IPS DF 6.9 (cell line): ENCODE measurements at regions not wholly inside any gene's neighbourhood (a gene's known extent, or its start where the extent isn't known, plus 50 kb on each side); places are given as distances from the start of the nearest gene placed in this dataset.

Source experiments
- DNase-seq: peaks from one replicate; pipeline ENCODE4 v3.0.0-alpha.2; 2013; ENCODE audit warnings: low read depth, low spot score
- H3K27ac ChIP-seq: one replicate; pipeline ENCODE4 v1.5.1; 2013; ENCODE audit warnings: low read length, control low read depth
- H3K27me3 ChIP-seq: 2 replicates; pipeline ENCODE4 v1.6.1; 2013; ENCODE audit warnings: mild to moderate bottlenecking, low read length; ENCODE audit not compliant: control insufficient read depth, insufficient read depth
- H3K36me3 ChIP-seq: 2 replicates; pipeline ENCODE4 v1.6.1; 2013; ENCODE audit warnings: low read length; ENCODE audit not compliant: control insufficient read depth, insufficient read depth
- H3K4me1 ChIP-seq: 2 replicates; pipeline ENCODE4 v1.6.1; 2013; ENCODE audit warnings: low read length; ENCODE audit not compliant: control insufficient read depth, insufficient read depth
- H3K4me3 ChIP-seq: 2 replicates; pipeline ENCODE4 v1.5.1; 2013; ENCODE audit warnings: mild to moderate bottlenecking, low read length
- H3K9me3 ChIP-seq: 2 replicates; pipeline ENCODE4 v1.6.1; 2013; ENCODE audit warnings: low read length, inconsistent platforms; ENCODE audit not compliant: control insufficient read depth, insufficient read depth
- WGBS: extraction: QIAGEN DNeasy Blood & Tissue Kit; methylation state at CpG from one replicate; pipeline ENCODE4 v1.1.7; 2013; ENCODE audit warnings: mixed read lengths, missing lambda C conversion rate; ENCODE audit not compliant: insufficient read length, insufficient coverage; 5-methylcytosine and 5-hydroxymethylcytosine counted together

DNA sequence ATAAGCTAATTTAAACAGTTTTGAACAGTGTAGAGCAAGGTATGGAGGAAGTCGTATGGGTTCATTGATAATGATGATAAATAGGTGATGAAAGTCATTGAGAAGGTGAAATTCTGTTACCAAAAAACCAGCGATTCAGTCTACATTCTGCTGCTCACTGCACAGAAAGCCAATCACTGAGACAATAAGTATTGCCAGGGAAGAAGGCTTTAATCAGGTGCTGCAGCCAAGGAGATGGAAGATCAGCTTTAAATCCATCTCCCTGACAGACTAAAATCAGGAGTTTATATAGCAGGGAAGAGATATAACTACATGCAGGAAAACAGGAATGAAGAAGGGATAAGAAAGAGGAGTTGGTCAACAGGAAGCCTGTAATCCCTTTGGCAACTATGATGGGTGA lies 361.3 kb upstream of the C1orf174 start:
- no peaks in the 10 kb centered on the region for H3K27me3 ChIP-seq
- no peak overlapping the region for H3K27ac ChIP-seq
- no peak for DNase-seq
- H3K4me1 ChIP-seq: no peaks in the 10 kb centered on the region
- H3K36me3 ChIP-seq: no peaks in the 10 kb centered on the region
- no peak overlapping the region for H3K4me3 ChIP-seq
- 100% methylated on average over 1 of the region's 2 CpGs for WGBS
- H3K9me3 ChIP-seq: peaks cover 15% of the 10 kb centered on the region

DNA sequence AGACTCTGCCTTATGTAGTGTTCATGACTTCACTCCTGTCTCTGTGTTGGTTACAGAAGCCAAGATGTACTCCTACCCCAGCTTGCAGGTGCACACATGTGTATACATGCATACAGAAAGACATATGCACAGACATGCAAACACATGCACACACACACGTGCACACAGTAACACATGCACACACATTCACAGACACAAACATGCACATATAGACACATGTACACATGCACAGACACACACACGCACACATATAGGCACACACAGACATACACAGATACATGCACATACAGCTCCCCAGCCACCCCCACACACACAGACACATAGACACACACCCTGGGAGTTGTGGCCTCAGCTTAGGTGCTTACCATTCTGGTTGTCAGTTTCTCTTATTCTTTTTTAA lies 362.6 kb upstream of the C1orf174 start:
- Histone ChIP-seq H3K27me3 (no peaks in the 10 kb centered on the region), H3K9me3 (peaks cover 18% of the 10 kb centered on the region), H3K36me3 (no peaks in the 10 kb centered on the region), H3K4me1 (no peaks in the 10 kb centered on the region), H3K4me3 (no peak overlapping the region), H3K27ac (no peak overlapping the region)
- no peak for DNase-seq
- WGBS: no CpG with 5 or more reads among the region's 2 CpGs

DNA sequence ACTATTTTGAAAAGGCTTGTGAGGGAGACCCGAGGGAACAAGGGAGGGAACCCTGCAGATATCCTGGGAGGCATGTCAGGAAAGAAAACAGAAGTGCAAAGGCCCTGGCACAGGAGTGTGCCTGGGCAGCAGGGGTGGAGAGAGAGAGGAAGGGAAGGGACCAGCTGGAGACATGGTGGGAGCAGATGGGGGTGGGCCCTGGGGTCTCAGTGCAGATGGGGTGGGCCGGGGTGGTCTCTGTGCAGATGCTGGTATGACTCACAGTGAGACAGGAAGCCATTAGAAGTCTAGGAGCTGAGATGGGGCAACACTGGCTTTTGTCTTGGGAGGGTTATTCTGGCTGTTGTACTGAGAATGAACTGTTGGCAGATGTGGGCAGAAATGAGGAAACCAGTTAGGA lies 363.6 kb upstream of the C1orf174 start:
- no peak for DNase-seq
- no peaks in the 10 kb centered on the region for H3K27me3 ChIP-seq
- H3K27ac ChIP-seq: no peak overlapping the region
- H3K4me3 ChIP-seq: no peak overlapping the region
- peaks cover 20% of the 10 kb centered on the region for H3K9me3 ChIP-seq
- H3K4me1 ChIP-seq: no peaks in the 10 kb centered on the region
- WGBS: no CpG with 5 or more reads among the region's 2 CpGs
- no peaks in the 10 kb centered on the region for H3K36me3 ChIP-seq

DNA sequence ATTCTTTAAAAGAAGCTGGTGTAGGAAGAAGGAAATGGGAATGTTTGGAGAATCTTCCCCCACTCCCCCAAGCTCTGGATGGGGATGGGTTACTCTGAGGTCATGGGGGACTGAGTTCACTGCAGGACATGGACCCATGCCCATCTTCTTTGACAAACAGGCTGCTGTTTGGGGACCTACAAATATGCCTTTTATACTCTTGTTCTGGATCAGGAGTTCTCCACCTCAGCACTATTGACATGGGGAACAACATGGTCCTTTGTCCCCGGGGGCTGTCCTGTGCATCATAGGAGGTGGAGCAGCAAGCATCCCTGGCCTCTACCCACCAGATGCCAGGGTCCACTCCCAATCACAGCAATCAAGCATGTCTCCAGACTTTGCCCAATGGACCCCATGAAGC lies 365.8 kb upstream of the C1orf174 start:
- Histone ChIP-seq H3K27ac (no peak overlapping the region), H3K9me3 (peaks cover 20% of the 10 kb centered on the region)
- no CpG with 5 or more reads among the region's 1 CpG for WGBS

DNA sequence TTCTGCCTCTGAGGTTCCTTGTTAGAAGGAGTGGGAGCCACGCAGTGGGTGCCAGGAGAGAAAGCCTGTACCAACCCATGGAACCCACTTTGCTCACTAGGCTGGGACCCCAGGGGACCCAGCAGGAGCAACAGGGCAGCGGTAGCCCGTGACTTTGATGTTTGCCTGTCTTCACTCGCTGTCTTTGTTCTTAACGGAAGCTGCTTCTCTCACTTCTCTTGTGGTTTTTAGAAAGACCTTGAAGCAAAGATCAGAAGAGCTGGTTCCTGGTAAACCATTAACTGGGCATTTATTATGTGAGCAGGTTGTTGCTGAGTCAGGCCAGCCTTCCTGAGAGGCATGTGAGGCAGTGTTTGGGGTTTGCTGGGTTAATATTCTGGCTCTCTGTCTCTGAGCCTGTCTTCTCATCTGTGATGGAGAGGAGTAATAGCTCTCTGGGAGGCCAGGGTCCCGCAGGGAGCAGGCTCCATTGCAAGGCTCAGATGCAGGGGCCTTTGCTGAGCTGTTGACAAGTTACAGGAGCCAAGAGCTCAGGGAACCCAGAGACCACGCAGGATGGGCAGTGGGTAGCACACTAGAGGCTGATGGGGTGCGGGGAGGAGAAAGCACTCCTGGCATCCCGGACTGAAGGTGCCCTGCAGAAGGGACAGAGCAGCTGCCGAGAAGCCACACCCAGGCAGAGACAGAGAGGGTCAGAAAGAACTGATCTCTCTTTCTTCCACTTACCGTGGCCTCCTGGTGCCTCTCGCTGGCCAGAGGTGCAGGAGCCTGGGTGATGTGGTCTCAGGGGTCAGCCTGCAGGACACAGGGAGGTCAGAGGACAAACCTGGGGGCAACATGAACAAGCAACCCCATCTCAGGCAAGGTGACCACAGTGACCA lies 367.5 kb upstream of the C1orf174 start:
- peaks cover 27% of the 10 kb centered on the region for H3K9me3 ChIP-seq
- H3K27me3 ChIP-seq: no peaks in the 10 kb centered on the region
- DNase-seq: no peak
- no peaks in the 10 kb centered on the region for H3K36me3 ChIP-seq
- H3K4me3 ChIP-seq: no peak overlapping the region
- WGBS: no CpG with 5 or more reads among the region's 12 CpGs
- H3K4me1 ChIP-seq: no peaks in the 10 kb centered on the region
- H3K27ac ChIP-seq: no peak overlapping the region

More for the DNA sequence above, 365.8 kb upstream of the C1orf174 start:
- H3K4me3 ChIP-seq: no peak overlapping the region
- no peaks in the 10 kb centered on the region for H3K27me3 ChIP-seq
- DNase-seq: no peak
- no peaks in the 10 kb centered on the region for H3K36me3 ChIP-seq
- H3K4me1 ChIP-seq: no peaks in the 10 kb centered on the region

DNA sequence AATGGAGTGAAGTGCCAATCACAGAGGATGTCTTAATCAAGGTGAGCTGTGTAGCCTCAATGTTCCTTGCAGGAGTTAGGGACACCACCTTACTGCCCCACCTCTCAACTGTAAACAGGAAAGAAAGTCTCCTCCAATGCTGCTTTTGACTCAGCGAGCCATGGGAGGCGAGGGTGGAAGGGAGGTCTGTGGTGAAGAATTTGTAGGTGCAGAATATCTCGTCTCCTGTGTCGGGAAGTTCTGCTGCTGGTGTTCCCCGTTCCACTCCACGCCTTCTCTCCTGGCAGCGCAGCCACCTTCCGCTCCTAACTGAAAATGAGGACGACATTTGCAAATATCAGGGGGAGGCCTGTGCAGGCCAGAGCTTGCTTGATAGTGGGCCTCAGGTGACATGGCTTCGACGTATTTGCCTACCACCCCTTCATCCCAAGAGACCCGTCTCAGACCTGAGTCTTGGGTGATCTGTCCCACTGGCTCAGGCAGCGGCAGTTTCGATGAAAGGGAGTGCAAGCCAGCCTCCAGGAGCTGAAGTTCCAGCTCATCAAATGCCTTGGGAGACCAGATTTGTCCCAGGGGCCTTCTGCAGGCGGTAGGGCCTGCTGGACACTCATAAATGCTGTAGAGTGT lies 368.3 kb upstream of the C1orf174 start:
- H3K4me3 ChIP-seq: no peak overlapping the region
- WGBS: no CpG with 5 or more reads among the region's 15 CpGs
- H3K4me1 ChIP-seq: no peaks in the 10 kb centered on the region
- no peaks in the 10 kb centered on the region for H3K27me3 ChIP-seq
- no peak for DNase-seq
- H3K27ac ChIP-seq: no peak overlapping the region
- H3K36me3 ChIP-seq: no peaks in the 10 kb centered on the region
- peaks cover 29% of the 10 kb centered on the region for H3K9me3 ChIP-seq

DNA sequence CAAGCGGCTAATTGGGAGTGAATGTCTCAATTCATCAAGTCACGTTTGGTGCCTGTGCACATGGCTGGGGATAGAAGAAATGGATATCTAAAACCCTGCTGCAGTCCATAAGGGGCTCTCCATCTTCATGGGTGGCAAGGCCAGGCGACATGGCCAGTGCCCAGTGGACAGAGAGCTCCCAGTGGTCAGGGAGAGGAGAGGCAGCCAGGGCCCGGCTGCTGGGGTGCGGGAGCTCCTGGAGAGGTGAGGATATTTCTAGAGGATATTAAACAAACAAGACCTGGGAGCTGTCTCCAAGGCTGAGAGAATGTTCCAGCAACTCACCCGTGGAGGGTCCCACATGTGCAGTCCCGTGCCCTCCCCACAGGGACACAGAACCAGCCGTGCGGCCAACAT lies 368.8 kb upstream of the C1orf174 start:
- Histone ChIP-seq H3K4me1 (no peaks in the 10 kb centered on the region), H3K27me3 (no peaks in the 10 kb centered on the region), H3K27ac (no peak overlapping the region), H3K36me3 (no peaks in the 10 kb centered on the region), H3K9me3 (peaks cover 28% of the 10 kb centered on the region), H3K4me3 (no peak overlapping the region)
- DNase-seq: no peak
- no CpG with 5 or more reads among the region's 9 CpGs for WGBS

DNA sequence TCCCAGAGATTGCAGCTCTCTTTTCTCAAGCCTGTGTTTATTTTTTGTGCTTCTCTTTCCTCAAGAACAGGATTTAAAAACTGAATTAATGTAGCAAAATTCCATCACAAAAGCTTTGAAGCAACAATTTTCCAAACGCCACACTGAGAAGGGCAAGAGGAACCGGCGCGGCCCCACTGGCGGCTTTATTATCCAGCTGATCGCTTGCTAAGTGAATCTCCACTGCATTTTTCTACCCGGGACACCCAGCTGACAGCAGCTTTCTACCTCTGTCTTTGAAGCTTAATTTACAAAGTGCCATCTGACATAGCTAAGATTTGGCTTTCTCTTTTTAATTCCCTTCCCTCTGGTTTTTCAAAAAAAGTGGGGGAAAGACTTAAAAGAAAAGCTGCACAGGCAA lies 369.3 kb upstream of the C1orf174 start:
- H3K27ac ChIP-seq: no peak overlapping the region
- H3K9me3 ChIP-seq: peaks cover 28% of the 10 kb centered on the region
- H3K4me3 ChIP-seq: no peak overlapping the region
- H3K27me3 ChIP-seq: no peaks in the 10 kb centered on the region
- no CpG with 5 or more reads among the region's 7 CpGs for WGBS
- no peaks in the 10 kb centered on the region for H3K4me1 ChIP-seq
- no peak for DNase-seq
- no peaks in the 10 kb centered on the region for H3K36me3 ChIP-seq

DNA sequence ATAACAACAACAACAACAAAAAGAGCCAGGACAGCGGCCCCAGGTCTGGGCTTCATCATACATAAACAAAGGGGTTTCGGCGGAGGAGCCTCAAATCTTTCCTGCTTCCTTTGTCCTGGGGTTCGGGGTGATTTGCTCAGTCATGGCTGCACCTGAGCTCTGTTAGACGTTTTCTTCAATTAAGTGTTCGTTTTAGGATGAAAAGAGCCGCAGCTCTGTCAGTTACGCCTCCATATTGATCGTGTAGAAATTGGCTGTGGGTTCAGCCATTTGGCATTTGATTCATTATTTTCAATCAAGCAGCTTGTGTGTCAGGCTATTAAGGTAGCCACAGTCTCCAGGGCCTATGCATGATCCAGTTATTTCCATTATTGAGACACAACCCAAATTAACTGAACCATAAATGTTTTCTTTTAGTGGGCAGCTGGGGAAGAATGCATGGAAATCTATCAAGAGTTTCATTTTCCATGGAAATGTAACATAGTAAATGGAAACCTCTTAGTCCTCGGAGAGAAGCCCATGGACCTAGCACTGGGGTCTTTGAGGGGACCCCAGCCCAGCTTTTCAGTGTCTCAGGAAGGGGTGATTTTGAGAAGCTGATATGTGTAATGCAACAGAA lies 370.0 kb upstream of the C1orf174 start:
- no peaks in the 10 kb centered on the region for H3K27me3 ChIP-seq
- peaks cover 29% of the 10 kb centered on the region for H3K9me3 ChIP-seq
- WGBS: no CpG with 5 or more reads among the region's 10 CpGs
- H3K36me3 ChIP-seq: no peaks in the 10 kb centered on the region
- H3K4me1 ChIP-seq: no peaks in the 10 kb centered on the region
- H3K27ac ChIP-seq: no peak overlapping the region
- no peak for DNase-seq
- no peak overlapping the region for H3K4me3 ChIP-seq

DNA sequence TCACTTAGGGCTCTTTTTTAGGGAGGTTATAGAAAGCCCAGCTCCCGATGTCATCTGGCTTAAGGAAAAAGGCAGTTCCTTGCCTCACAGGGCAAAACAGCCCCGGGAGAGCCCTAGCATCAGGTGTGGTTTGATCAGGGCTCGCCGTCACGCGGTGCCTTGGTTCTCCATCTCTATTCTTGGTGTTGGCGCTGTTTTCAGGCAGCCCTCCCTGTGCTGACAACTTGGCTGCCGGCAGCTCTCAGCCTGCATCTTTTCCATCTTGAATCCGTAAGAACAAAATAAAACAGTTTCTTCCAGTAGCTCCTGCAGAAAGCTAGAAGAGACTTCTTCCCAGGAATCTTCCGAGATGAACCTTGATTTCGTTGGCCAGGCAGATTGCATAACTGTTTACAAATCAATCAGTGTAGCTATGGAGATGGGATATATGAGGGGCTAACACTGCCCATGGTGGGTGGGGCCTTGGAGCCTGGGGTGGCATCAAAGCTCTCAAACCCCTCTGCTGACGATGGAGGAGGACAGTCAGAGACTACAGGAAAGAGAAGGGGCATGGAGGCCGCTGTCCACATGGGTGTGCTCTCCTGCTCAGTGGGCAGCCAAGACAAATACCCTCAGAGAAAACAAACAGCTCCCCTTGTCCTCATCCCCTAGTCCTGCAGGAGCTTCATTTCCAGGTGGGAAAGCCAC lies 370.7 kb upstream of the C1orf174 start:
- no CpG with 5 or more reads among the region's 13 CpGs for WGBS
- Histone ChIP-seq H3K36me3 (no peaks in the 10 kb centered on the region), H3K9me3 (peaks cover 30% of the 10 kb centered on the region), H3K4me3 (no peak overlapping the region), H3K27ac (no peak overlapping the region), H3K27me3 (no peaks in the 10 kb centered on the region), H3K4me1 (no peaks in the 10 kb centered on the region)
- no peak for DNase-seq
